GM12878 (cell line): ENCODE measurements at regions not wholly inside any gene's neighbourhood (a gene's known extent, or its start where the extent isn't known, plus 50 kb on each side); places are given as distances from the start of the nearest gene placed in this dataset.

Experiments used
- ATAC-seq: fragments of 200-7000 bp; cut with Tn5 transposase; 3 replicates; pipeline ENCODE4 v1.9.1; 2020; ENCODE audit warnings: mild to moderate bottlenecking, moderate library complexity
- BruUV-seq: library from RNA; stranded (reverse); fragments of 400-500 nt; replicated peaks from 2 replicates; lab custom pipeline; 2021; lab: Mats Ljungman, UMichigan
- CTCF ChIA-PET: fragments of 300-600 bp; sonication (Branson Sonifier 250); formaldehyde crosslinking; extraction: SDS; loops from one replicate; lab custom pipeline; 2021; ENCODE audit warnings: inconsistent platforms; lab: Yijun Ruan, JAX
- POLR2A ChIA-PET: fragments of 350-600 bp; formaldehyde crosslinking; extraction: SDS; loops from one replicate; lab custom pipeline; 2021; ENCODE audit warnings: inconsistent platforms; lab: Charles Lee
- RAD21 ChIA-PET: fragments of 300-600 bp; sonication (Branson Sonifier 250); formaldehyde crosslinking; loops from one replicate; lab custom pipeline; 2023; ENCODE audit warnings: antibody characterized with exemption; ENCODE audit not compliant: unreplicated experiment; lab: Charles Lee
- SMC1A ChIA-PET: fragments of 300-600 bp; sonication (Branson Sonifier 250); formaldehyde crosslinking; loops from one replicate; lab custom pipeline; 2023; ENCODE audit not compliant: unreplicated experiment, uncharacterized antibody; lab: Charles Lee
- DNase-seq: peaks from one replicate; pipeline ENCODE4 v3.0.0-alpha.2; 2011; ENCODE audit warnings: low read depth, low spot score
- FAIRE-seq: peaks from 3 replicates; lab custom pipeline; 2011; peaks lifted over from hg19 to GRCh38; lab: Jason Lieb, UNC
- H2AFZ ChIP-seq: 2 replicates; pipeline ENCODE4 v1.6.0; 2011; ENCODE audit warnings: low read depth, low read length, control low read depth; ENCODE audit not compliant: control insufficient read depth
- H3K27ac ChIP-seq: 2 replicates; pipeline ENCODE4 v1.5.1; 2011; ENCODE audit warnings: control low read depth; ENCODE audit not compliant: control insufficient read depth, insufficient read depth
- H3K27me3 ChIP-seq, 2 experiments: replicated peaks in 1 of 2; 2 replicates each; pipeline versions ENCODE4 v1.6.0 to v1.6.1; 2011; ENCODE audit warnings: low read length in 1 of 2; ENCODE audit not compliant: control insufficient read depth in 2 of 2, insufficient read depth in 2 of 2
- H3K36me3 ChIP-seq, 2 experiments: 2 replicates each; pipeline ENCODE4 v1.5.1; 2011; ENCODE audit warnings: low read length in 1 of 2; ENCODE audit not compliant: control insufficient read depth in 2 of 2, insufficient read depth in 2 of 2
- H3K4me1 ChIP-seq: 2 replicates; pipeline ENCODE4 v1.6.1; 2011; ENCODE audit warnings: mild to moderate bottlenecking, low read length, moderate library complexity, mixed read lengths; ENCODE audit not compliant: control insufficient read depth, insufficient read depth
- H3K4me2 ChIP-seq: 2 replicates; pipeline ENCODE4 v1.6.0; 2011; ENCODE audit warnings: control low read depth; ENCODE audit not compliant: control insufficient read depth, insufficient read depth
- H3K4me3 ChIP-seq: fragments of 200-600 bp; sonication (generic); 2 replicates; pipeline ENCODE4 v1.5.1; 2016
- H3K79me2 ChIP-seq: 2 replicates; pipeline ENCODE4 v1.6.0; 2011; ENCODE audit warnings: low read length; ENCODE audit not compliant: control insufficient read depth, insufficient read depth
- H3K9ac ChIP-seq: 2 replicates; pipeline ENCODE4 v1.8.0; 2011; ENCODE audit warnings: low read length, control low read depth, mixed read lengths; ENCODE audit not compliant: control insufficient read depth, insufficient read depth
- H3K9me3 ChIP-seq: replicated peaks from 3 replicates; pipeline ENCODE4 v1.5.1; 2011; ENCODE audit warnings: mild to moderate bottlenecking, low read length; ENCODE audit not compliant: control insufficient read depth, insufficient read depth
- H4K20me1 ChIP-seq: 2 replicates; pipeline ENCODE4 v1.6.0; 2011; ENCODE audit not compliant: control insufficient read depth, insufficient read depth
- ELK1 ChIP-seq: IDR thresholded peaks from 2 replicates; pipeline ENCODE4 v1.6.1; 2012; ENCODE audit warnings: low read depth, low read length, improper control_type of control experiment
- IRF4 ChIP-seq: IDR thresholded peaks from 2 replicates; pipeline ENCODE4 v1.6.1; 2011; ENCODE audit warnings: low read depth, low read length
- MYC ChIP-seq: IDR thresholded peaks from 2 replicates; pipeline ENCODE4 v1.6.1; 2011; ENCODE audit warnings: mild to moderate bottlenecking, low read length, moderate library complexity, inconsistent platforms; ENCODE audit not compliant: insufficient read depth, insufficient replicate concordance, insufficient read length, severe bottlenecking
- NKRF ChIP-seq: fragments of 450-650 bp; conservative IDR thresholded peaks from 2 replicates; pipeline ENCODE4 v1.6.1; 2017; ENCODE audit warnings: mild to moderate bottlenecking, moderate library complexity
- RB1 ChIP-seq: fragments of 450-650 bp; formaldehyde crosslinking; IDR thresholded peaks from 2 replicates; pipeline ENCODE4 v1.6.1; 2017; ENCODE audit warnings: mild to moderate bottlenecking, borderline replicate concordance
- SP1 ChIP-seq: IDR thresholded peaks from one replicate; pipeline ENCODE4 v1.6.1; 2011; ENCODE audit warnings: low read depth, low read length
- SPI1 ChIP-seq: IDR thresholded peaks from 2 replicates; pipeline ENCODE4 v1.6.1; 2011; ENCODE audit warnings: low read depth, mild to moderate bottlenecking, low read length, moderate library complexity, borderline replicate concordance; ENCODE audit not compliant: insufficient read depth
- ZNF217 ChIP-seq: fragments of 450-650 bp; IDR thresholded peaks from 2 replicates; pipeline ENCODE4 v1.6.1; 2017; ENCODE audit warnings: antibody characterized with exemption, mild to moderate bottlenecking
- WGBS: methylation state at CpG from one replicate; pipeline ENCODE4 v1.1.6; 2016; ENCODE audit warnings: low lambda C conversion rate; ENCODE audit not compliant: insufficient replicate concordance, insufficient coverage; ENCODE audit errors: missing lambda C conversion rate; 5-methylcytosine and 5-hydroxymethylcytosine counted together
- in situ Hi-C: fragments of 300-500 bp; cut with MboI; formaldehyde crosslinking; loops from 9 replicates; pipeline ENCODE4 v1.14.3; 2018; ENCODE audit warnings: mixed read lengths
- intact Hi-C: fragments of 100-400 bp; cut with micrococcal nuclease; formaldehyde crosslinking; loops from one replicate; pipeline ENCODE4 v1.14.2; 2022; ENCODE audit not compliant: unreplicated experiment

GRCh38 chr14:81656811-81657210 lies 123.2 kb upstream of the SEL1L start:
- no peaks in the 10 kb centered on the region; the same call in 2 of the 3 replicates for H3K9me3 ChIP-seq
- H4K20me1 ChIP-seq, result no peaks in the 10 kb centered on the region
- no peaks in the 10 kb centered on the region for H3K36me3 ChIP-seq
- H3K27ac ChIP-seq, result no peak overlapping the region
- no peak overlapping the region for H3K4me2 ChIP-seq
- ChIA-PET CTCF (no interaction called here), POLR2A (no interaction called here), RAD21 (no interaction called here), SMC1A (no interaction called here)
- H2AFZ ChIP-seq, result no peak overlapping the region
- H3K79me2 ChIP-seq, result no peaks in the 10 kb centered on the region
- FAIRE-seq (no peak), DNase-seq (no peak), ATAC-seq (no peak)
- no TSS peak for BruUV-seq
- no peaks in the 10 kb centered on the region for H3K4me1 ChIP-seq
- WGBS, result 32% methylated on average over 4 of the region's 4 CpGs
- no peak overlapping the region for H3K9ac ChIP-seq
- no peak for TF ChIP-seq SPI1
- H3K27me3 ChIP-seq, result no peaks in the 10 kb centered on the region
- intact Hi-C loops (no loop called here), in situ Hi-C loops (no loop called here)
- H3K4me3 ChIP-seq, result no peak overlapping the region

DNA sequence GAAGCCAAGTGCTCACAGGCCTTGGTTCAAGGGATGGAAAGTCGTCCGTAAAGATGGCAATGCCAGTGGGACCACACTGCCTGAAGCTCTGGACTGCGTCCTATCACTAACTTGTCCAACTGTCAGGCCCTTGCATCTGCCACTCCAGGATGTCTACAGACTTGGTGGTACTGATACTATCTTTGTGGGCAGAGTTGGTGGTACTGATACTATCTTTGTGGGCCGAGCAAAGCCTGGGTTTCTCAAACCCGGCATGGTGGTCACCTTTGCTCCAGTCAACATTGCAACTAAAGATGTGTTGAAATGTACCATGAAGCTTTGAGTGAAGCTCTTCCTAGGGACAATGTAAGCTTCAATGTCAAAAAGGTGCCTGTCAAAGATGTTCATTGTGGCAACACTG lies 128.4 kb upstream of the SEL1L start:
- SMC1A ChIA-PET, result no interaction called here
- in situ Hi-C loops (no loop called here), intact Hi-C loops (no loop called here)
- Histone ChIP-seq H4K20me1 (no peaks in the 10 kb centered on the region), H2AFZ (no peak overlapping the region), H3K27ac (no peak overlapping the region), H3K36me3 (no peaks in the 10 kb centered on the region), H3K79me2 (no peaks in the 10 kb centered on the region), H3K4me1 (no peaks in the 10 kb centered on the region), H3K27me3 (no peaks in the 10 kb centered on the region), H3K9me3 (no peaks in the 10 kb centered on the region), H3K4me3 (no peak overlapping the region), H3K4me2 (no peak overlapping the region), H3K9ac (no peak overlapping the region)
- WGBS, result 23% methylated on average over 5 of the region's 5 CpGs
- RAD21 ChIA-PET, result no interaction called here
- CTCF ChIA-PET, result no interaction called here
- TF ChIP-seq MYC (no peak), ZNF217 (no peak), SP1 (no peak), ELK1 (no peak), IRF4 (no peak), NKRF (no peak), RB1 (no peak)
- no peak for ATAC-seq
- DNase-seq, result no peak
- no TSS peak for BruUV-seq
- POLR2A ChIA-PET, result no interaction called here
- no peak for FAIRE-seq
